Activated naive CD8-positive, alpha-beta T cell treated with anti-CD3 and anti-CD28 coated beads, Interleukin-2, amount 10 ng/mL, durations not matched to agents 7 days and 5 days (primary cell): ENCODE measurements at regions not wholly inside any gene's neighbourhood (a gene's known extent, or its start where the extent isn't known, plus 50 kb on each side); places are given as distances from the start of the nearest gene placed in this dataset.

ENCODE experiments used
- ATAC-seq: fragments of 150-1000 bp; cut with Tn5 transposase; one replicate; pipeline ENCODE4 v1.10.0; 2021; ENCODE audit warnings: low read depth, moderate library complexity
- POLR2A ChIA-PET: fragments of 350-600 bp; sonication (Branson Sonifier 250); formaldehyde crosslinking; loops from one replicate; lab custom pipeline; 2021; ENCODE audit warnings: antibody characterized with exemption; lab: Charles Lee
- DNase-seq: peaks from one replicate; pipeline ENCODE4 v3.0.0; 2021
- H3K27ac Mint-ChIP-seq: one replicate; pipeline ENCODE4 v1.8.0; 2022; ENCODE audit warnings: mild to moderate bottlenecking, mixed read lengths
- H3K27me3 Mint-ChIP-seq: one replicate; pipeline ENCODE4 v1.8.0; 2022; ENCODE audit warnings: mild to moderate bottlenecking, moderate library complexity, mixed read lengths
- H3K36me3 Mint-ChIP-seq: one replicate; pipeline ENCODE4 v1.8.0; 2021; ENCODE audit warnings: mild to moderate bottlenecking, mixed read lengths
- H3K4me1 Mint-ChIP-seq: one replicate; pipeline ENCODE4 v1.8.0; 2021; ENCODE audit warnings: mixed read lengths
- H3K4me3 Mint-ChIP-seq: one replicate; pipeline ENCODE4 v1.8.0; 2022; ENCODE audit warnings: mild to moderate bottlenecking, moderate library complexity, mixed read lengths
- H3K9me3 Mint-ChIP-seq: one replicate; pipeline ENCODE4 v1.8.0; 2021; ENCODE audit warnings: mixed read lengths

DNA sequence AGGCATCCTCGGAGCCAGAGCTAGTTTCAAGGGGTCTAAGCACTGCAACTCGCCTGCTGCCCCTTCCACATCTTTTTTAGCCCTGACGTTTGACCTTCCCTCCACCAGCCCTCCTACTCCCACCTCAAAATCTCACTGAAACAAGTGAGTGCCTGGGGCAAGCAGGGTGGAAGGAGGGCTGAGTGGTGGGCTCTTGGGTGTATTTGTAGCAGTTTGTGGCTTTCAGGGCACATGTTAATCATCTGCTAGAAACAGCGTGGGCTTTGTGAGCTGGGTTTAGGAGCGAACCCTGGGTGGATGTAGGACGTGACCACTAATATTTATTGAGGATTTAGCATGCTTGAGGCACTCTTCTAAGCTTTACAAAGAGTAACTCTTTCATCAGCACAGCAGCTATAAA, 390.3 kb downstream of the GRIN2B start:
- DNase-seq (no peak), ATAC-seq (no peak)
- H3K4me1 Mint-ChIP-seq: peaks cover 15% of the 10 kb centered on the region
- peaks cover 4% of the 10 kb centered on the region for H3K27me3 Mint-ChIP-seq
- no peaks in the 10 kb centered on the region for H3K9me3 Mint-ChIP-seq
- H3K36me3 Mint-ChIP-seq: peaks cover 2% of the 10 kb centered on the region
- H3K4me3 Mint-ChIP-seq: no peak overlapping the region
- no peak overlapping the region for H3K27ac Mint-ChIP-seq
- POLR2A ChIA-PET: no interaction called here

DNA sequence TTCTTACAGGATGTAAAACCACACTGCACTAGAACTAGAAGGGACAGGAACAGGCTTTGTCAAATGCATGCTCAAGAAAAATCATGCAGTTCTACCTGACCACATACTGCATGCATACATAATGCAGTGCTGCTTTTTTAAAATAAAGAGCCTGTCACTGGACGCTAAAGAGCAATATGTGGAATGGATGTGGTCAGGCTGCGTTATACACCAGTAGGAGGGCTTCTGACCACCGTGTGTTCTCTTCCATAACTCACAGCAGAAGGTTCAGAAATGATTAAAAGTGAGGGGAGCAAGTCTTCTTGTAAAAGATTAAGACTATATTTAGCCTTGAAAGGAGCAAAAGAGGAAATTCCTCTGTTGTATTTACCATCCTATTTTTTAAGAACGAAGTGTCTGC, 392.0 kb downstream of the EMP1 start:
- H3K9me3 Mint-ChIP-seq: no peaks in the 10 kb centered on the region
- H3K27ac Mint-ChIP-seq: no peak overlapping the region
- DNase-seq (no peak), ATAC-seq (peak; percentile 24)
- H3K4me3 Mint-ChIP-seq: no peak overlapping the region
- no peaks in the 10 kb centered on the region for H3K36me3 Mint-ChIP-seq
- POLR2A ChIA-PET: no interaction called here
- H3K4me1 Mint-ChIP-seq: peaks cover 15% of the 10 kb centered on the region
- H3K27me3 Mint-ChIP-seq: peaks cover 4% of the 10 kb centered on the region

DNA sequence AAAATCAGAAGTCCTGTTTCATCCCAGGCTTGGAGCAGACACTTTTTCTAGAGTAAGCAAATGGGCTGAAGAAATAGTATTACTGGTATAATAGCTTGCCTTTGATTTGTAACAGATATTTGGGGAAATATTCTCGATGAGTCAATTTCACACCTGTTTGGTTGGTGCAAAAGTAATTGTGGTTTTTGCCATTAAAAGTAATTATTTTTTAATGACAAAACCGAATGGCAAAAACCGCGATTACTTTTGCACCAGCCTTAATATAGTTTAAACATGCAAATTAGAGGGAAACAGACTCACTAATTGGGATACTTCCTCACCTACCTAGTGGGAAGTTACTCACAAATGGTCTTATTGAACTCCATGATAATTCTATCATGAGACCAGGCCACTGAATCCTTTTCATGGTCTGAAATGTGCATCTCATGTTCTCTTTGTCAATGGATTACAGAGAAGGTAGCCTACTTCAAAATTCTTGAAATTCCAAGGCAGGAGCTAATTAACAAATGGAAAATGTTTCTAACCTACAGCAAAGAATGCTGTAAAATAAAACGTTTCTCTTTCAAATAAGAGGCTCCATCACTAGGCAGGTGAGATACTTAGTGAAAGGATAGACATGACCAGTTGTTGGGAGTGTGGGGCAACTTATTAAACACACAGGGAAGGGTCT, 391.3 kb downstream of the EMP1 start:
- no peak for DNase-seq
- Mint-ChIP-seq H3K9me3 (no peaks in the 10 kb centered on the region), H3K4me1 (peaks cover 15% of the 10 kb centered on the region), H3K36me3 (no peaks in the 10 kb centered on the region), H3K27me3 (peaks cover 4% of the 10 kb centered on the region), H3K27ac (no peak overlapping the region), H3K4me3 (no peak overlapping the region)
- POLR2A ChIA-PET: no interaction called here
- no peak for ATAC-seq

DNA sequence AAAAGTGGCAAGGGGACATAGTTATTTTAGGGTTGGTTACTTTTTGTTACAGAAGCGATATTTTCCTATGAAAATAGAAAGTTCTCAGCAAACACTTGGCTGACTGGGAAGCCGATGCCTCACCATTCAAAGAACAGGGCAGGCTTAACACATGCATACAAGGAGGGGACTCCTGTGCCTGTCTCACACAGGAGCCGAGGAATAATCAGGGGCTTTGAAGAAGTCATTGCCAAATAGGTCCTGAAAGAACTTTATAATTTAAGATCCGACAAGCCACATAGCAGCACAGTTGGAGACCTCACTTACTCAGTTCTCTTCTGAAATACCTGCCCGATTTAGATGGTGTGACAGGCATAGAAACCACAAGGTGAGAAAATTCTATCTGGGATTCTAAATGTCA, 389.8 kb downstream of the EMP1 start:
- ATAC-seq (no peak), DNase-seq (no peak)
- H3K4me1 Mint-ChIP-seq: peaks cover 6% of the 10 kb centered on the region
- no peaks in the 10 kb centered on the region for H3K36me3 Mint-ChIP-seq
- no peak overlapping the region for H3K27ac Mint-ChIP-seq
- H3K27me3 Mint-ChIP-seq: peaks cover 7% of the 10 kb centered on the region
- H3K4me3 Mint-ChIP-seq: no peak overlapping the region
- POLR2A ChIA-PET: no interaction called here
- H3K9me3 Mint-ChIP-seq: no peaks in the 10 kb centered on the region

DNA sequence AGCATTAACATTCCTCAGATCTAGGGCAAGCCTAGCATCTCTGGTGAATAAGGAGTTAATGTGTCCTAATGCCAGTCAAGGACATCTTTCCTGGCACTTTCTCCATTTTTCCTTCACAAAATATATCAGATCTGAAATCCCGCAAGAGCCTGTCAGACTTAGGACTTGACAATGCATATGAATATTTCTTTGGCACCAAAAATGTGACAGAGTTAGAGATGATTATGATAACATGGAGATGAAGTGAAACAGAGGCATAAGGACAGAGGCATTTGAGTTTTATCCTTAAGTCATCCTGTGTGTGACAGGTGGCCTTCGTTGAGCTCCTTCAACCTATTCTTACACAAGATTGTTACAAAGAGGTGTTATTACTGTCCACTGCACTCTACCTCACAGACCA, 388.0 kb downstream of the EMP1 start:
- ATAC-seq (no peak), DNase-seq (no peak)
- peaks cover 3% of the 10 kb centered on the region for H3K4me1 Mint-ChIP-seq
- no peaks in the 10 kb centered on the region for H3K36me3 Mint-ChIP-seq
- POLR2A ChIA-PET: no interaction called here
- peaks cover 8% of the 10 kb centered on the region for H3K27me3 Mint-ChIP-seq
- no peaks in the 10 kb centered on the region for H3K9me3 Mint-ChIP-seq
- H3K4me3 Mint-ChIP-seq: no peak overlapping the region
- no peak overlapping the region for H3K27ac Mint-ChIP-seq

DNA sequence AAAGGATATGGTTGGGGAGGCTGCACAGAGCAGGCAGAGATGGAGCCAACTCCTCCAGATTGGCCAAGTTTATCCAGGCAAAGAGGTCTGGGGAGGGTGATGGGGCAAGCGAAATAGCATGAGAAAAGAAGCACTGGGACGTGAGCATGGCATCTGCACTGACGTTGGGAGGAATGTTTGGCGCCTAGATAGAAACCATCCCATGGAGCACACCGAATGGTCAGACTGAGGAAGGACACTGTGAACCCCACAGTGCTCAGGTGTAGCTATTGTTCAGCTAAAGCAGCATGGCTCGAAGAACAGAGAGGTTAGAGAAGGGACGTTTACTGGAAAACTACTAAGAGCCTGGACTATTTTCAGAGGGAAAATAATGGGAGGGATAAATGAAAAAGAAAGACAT, 387.1 kb downstream of the EMP1 start:
- H3K9me3 Mint-ChIP-seq: no peaks in the 10 kb centered on the region
- peaks cover 8% of the 10 kb centered on the region for H3K27me3 Mint-ChIP-seq
- no peaks in the 10 kb centered on the region for H3K36me3 Mint-ChIP-seq
- H3K4me3 Mint-ChIP-seq: no peak overlapping the region
- POLR2A ChIA-PET: no interaction called here
- ATAC-seq (no peak), DNase-seq (no peak)
- H3K27ac Mint-ChIP-seq: no peak overlapping the region
- H3K4me1 Mint-ChIP-seq: peaks cover 3% of the 10 kb centered on the region

DNA sequence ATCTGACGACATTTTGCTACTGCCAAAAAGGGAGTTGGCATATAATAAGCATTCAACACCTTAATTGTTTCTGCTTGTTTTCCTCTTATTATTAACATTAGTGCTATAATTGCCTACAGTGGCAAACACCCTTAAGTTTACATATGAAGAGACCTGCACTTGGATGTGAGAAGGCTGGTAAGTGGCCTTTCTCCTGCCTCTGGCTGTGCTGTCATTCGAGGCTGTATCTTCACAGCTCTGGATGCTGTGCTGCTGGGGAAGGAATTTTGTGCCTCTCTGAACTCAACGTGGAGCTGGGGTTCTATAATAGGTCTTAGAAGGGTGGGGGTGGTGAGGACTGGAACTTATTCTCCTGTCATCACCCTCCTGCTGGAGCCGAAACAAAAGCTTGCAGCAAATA, 385.9 kb downstream of the EMP1 start:
- POLR2A ChIA-PET: no interaction called here

DNA sequence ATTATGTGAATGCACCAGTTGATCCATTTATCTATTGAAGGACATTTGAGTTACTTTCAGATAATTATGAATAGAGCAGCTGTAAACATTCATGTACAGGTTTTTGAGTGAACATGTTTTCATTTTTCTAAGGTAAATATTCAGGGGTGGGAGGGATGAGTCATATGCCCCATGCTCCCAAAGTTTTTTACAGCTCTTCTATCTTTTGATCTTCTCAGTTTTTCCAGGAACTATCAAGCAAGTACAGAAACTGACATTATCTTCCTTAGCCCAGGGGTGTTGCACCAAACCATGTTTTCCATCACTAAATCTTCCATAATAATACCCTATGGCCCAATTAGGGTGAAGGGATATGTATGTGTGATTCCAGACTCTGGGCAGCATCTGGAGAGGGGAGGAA, 384.5 kb downstream of the EMP1 start:
- Mint-ChIP-seq H3K9me3 (no peaks in the 10 kb centered on the region), H3K4me3 (no peak overlapping the region), H3K27ac (no peak overlapping the region), H3K4me1 (no peaks in the 10 kb centered on the region), H3K36me3 (no peaks in the 10 kb centered on the region), H3K27me3 (peaks cover 13% of the 10 kb centered on the region)
- POLR2A ChIA-PET: no interaction called here
- no peak for ATAC-seq
- DNase-seq: no peak

More for the DNA sequence above, 385.9 kb downstream of the EMP1 start:
- Mint-ChIP-seq H3K4me3 (no peak overlapping the region), H3K27me3 (peaks cover 8% of the 10 kb centered on the region), H3K9me3 (no peaks in the 10 kb centered on the region), H3K4me1 (no peaks in the 10 kb centered on the region), H3K36me3 (no peaks in the 10 kb centered on the region), H3K27ac (no peak overlapping the region)
- no peak for DNase-seq
- ATAC-seq: no peak

DNA sequence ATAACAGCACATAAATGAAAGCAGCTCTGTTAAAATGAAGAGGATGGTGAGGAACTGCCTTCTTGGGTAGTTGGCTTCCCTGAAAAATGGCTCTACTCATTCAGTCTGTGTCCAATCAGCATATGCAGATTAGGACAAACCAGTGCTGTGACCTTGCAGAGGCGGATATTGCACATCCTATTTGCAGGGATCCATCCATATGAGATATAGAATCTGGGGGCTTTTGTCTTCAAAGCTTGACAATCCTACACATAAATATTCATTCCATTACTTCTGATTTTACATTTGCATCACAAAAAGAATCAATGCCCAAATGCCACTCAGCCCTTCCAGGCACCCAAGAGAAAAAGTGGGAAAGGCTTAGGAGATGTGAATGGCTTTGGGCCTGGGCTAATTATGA, 383.7 kb downstream of the EMP1 start:
- no peaks in the 10 kb centered on the region for H3K4me1 Mint-ChIP-seq
- no peak overlapping the region for H3K4me3 Mint-ChIP-seq
- H3K27ac Mint-ChIP-seq: no peak overlapping the region
- POLR2A ChIA-PET: no interaction called here
- H3K27me3 Mint-ChIP-seq: peaks cover 13% of the 10 kb centered on the region
- no peak for DNase-seq
- H3K9me3 Mint-ChIP-seq: no peaks in the 10 kb centered on the region
- H3K36me3 Mint-ChIP-seq: no peaks in the 10 kb centered on the region
- no peak for ATAC-seq

DNA sequence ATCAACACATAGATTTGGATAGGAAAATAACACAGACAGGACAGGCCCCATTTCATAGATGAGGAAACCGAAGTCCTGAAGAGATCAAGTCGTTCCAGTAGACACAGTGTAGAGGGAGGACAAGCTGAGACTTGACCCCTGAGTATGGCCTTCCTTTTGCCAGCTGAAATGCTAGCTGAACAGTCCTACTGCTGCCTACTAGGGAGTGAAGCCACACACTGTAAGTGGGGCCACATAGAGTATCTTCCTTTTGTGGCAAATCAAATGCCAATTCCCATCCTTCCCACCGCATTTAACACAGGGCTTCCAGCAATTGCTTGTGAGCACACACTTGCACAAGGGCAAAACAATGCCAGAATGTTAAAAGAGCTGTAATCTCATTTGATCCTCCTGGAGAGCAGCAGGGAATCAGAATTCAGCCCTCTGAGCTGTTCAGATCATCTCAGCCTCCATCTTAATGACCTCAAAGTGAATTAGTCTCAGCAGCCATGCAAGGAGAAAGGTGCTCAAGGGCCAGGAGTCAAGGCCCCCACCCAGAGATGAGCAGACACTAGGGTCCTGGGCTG, 380.5 kb downstream of the EMP1 start:
- no peaks in the 10 kb centered on the region for H3K9me3 Mint-ChIP-seq
- ATAC-seq (no peak), DNase-seq (no peak)
- no peaks in the 10 kb centered on the region for H3K4me1 Mint-ChIP-seq
- POLR2A ChIA-PET: no interaction called here
- no peak overlapping the region for H3K27ac Mint-ChIP-seq
- peaks cover 9% of the 10 kb centered on the region for H3K27me3 Mint-ChIP-seq
- no peaks in the 10 kb centered on the region for H3K36me3 Mint-ChIP-seq
- no peak overlapping the region for H3K4me3 Mint-ChIP-seq

DNA sequence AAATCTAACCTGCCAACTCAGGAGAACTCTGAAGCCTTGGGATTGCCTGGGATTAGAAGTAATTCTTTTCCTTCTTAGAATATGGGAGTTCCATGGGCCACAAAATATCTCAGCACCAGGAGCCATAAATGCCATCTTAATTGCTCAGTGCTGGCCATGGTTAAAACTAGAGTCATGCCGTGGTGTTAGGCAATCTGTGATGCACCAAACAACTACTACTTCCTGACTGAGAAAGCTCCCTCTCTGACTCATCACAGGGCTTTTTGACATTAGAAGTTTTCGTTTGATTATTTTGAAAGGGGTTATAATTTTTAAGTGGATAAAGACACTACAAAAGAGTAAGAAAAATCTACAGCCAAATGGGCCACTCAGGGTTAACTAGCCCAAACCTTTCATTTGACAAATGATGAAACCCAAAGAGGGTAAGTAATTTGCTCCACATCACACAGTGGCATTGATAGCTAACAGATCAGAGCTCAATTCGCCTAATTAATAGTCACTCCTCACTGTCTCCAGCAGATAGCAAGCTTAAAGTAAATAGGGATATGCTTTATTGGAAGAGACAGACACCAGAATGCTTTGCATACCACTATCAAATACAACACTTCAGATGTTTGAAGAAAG, 377.3 kb downstream of the EMP1 start:
- Mint-ChIP-seq H3K9me3 (no peaks in the 10 kb centered on the region), H3K27ac (no peak overlapping the region), H3K4me1 (no peaks in the 10 kb centered on the region), H3K36me3 (no peaks in the 10 kb centered on the region), H3K27me3 (peaks cover 5% of the 10 kb centered on the region), H3K4me3 (no peak overlapping the region)
- POLR2A ChIA-PET: no interaction called here
- ATAC-seq (no peak), DNase-seq (no peak)

DNA sequence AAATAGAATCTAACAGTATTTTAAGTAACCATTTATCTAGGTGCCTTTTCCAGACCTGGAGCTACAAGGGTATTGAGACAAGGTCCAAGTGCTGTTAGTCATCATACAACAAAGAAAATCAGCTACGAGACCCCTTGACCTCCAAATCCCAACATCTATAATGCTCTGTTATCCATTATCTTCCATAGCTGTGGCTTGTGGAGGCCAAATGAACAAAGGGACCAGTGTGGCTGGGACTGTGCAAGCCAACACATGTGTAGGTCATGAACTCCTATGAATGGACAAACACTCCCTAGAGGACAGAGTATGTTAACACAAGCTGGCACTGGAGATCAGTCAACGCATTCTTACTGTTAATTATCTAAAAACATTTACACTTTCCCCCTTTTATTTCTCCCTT, 374.5 kb downstream of the EMP1 start:
- H3K4me3 Mint-ChIP-seq: no peak overlapping the region
- no peak for ATAC-seq
- no peak for DNase-seq
- peaks cover 7% of the 10 kb centered on the region for H3K27me3 Mint-ChIP-seq
- H3K4me1 Mint-ChIP-seq: no peaks in the 10 kb centered on the region
- no peaks in the 10 kb centered on the region for H3K36me3 Mint-ChIP-seq
- H3K9me3 Mint-ChIP-seq: no peaks in the 10 kb centered on the region
- H3K27ac Mint-ChIP-seq: no peak overlapping the region
- POLR2A ChIA-PET: no interaction called here

DNA sequence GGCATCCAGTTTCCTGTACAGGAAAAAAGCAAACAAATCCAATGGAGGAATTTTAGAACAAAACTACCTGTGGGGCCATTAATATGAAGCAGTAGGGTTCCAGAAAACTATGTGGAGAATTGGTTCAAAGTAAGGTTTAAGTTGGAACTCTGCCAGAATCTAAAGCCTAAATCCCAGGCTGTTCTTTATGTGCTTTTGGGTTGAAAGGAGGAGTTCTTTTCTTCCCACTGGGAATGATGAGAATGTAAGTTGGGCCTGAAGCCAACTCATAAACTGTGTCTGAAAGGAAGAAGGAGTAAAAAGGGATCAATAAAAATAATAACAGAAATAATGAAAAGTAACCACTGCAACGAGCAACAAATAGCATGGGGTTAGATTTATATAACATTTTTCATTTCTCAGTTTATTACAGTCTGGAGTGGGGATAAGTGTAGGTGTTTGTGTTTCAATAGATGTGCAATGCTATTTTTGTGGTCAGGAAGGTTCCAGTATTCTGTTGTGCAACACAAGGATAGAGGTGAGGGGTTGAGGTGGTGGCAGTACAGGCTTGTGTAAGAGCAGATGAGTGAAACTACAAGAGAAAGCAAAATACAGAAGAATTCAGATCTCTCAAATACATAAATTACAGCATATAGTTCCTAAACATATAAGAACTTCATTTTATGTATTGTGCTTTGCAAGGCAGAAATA, 373.6 kb downstream of the EMP1 start:
- H3K4me1 Mint-ChIP-seq: no peaks in the 10 kb centered on the region
- no peak overlapping the region for H3K4me3 Mint-ChIP-seq
- H3K27ac Mint-ChIP-seq: no peak overlapping the region
- H3K36me3 Mint-ChIP-seq: no peaks in the 10 kb centered on the region
- POLR2A ChIA-PET: no interaction called here
- H3K9me3 Mint-ChIP-seq: no peaks in the 10 kb centered on the region
- peaks cover 7% of the 10 kb centered on the region for H3K27me3 Mint-ChIP-seq
- no peak for ATAC-seq
- DNase-seq: no peak

DNA sequence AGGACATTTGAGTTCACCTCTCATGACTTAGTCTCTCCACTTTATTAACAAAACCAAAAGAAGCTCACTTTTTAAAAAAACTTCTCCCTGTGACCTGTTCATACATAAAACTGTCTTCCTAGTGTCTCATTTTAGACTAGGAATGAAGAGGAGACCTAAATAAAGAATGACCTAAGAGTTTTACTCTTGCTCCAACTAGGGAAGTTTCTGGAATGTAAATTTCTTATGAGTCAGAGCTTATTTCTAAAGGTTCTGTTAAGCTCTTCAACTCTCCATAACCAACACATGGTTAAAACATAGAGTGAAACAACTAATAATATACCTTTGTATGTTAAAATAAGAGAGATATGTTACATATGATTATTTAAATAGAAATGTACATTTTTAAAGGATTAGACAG, 369.8 kb downstream of the EMP1 start:
- Mint-ChIP-seq H3K36me3 (no peaks in the 10 kb centered on the region), H3K9me3 (peaks cover 2% of the 10 kb centered on the region), H3K4me1 (no peaks in the 10 kb centered on the region), H3K27ac (no peak overlapping the region), H3K4me3 (no peak overlapping the region), H3K27me3 (peaks cover 7% of the 10 kb centered on the region)
- no peak for DNase-seq
- POLR2A ChIA-PET: no interaction called here
- ATAC-seq: no peak
